ENCODE measurements at regions not wholly inside any gene's neighbourhood (a gene's known extent, or its start where the extent isn't known, plus 50 kb on each side); places are given as distances from the start of the nearest gene placed in this dataset. TPM values are rescaled to one million over a fixed set of nuclear protein-coding genes. Genes with fewer than 3 reads are reported as not detected.

DNA sequence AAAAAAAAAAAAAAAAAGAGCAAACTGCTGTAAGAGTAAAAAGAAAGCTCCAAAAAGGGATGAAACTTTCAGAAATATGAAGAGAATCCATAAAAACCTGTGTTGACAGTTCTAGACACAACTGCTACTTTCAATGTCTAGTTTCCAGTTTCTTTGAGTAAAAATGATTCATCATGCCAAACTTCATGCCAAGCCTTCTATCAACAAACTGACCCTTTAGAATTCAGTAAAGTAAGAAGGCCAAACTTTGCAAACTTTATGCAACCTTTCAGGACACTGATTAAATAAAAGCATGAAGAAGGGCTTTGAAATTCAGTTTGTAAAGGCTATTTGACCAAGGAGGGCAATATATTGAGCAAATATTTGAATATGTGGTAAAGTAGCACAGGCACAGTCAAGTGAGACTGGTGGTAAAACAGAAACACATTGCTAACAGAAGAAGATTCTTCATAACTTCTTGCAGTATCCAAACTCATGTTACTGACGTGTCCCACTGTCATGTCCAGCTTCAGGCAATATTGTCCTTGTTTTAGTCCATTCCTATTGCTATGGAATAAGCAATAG is 56.3 kb upstream of the CFAP20DC start:
- Histone ChIP-seq H3K27me3 (no peaks in the 10 kb centered on the region), H3K27ac (no peak overlapping the region), H3K9me3 (no peaks in the 10 kb centered on the region), H3K4me1 (no peaks in the 10 kb centered on the region), H3K4me3 (no peak overlapping the region), H3K36me3 (no peaks in the 10 kb centered on the region)
- TF ChIP-seq EP300 (IDR thresholded peaks at IDR 0.05): no peak
- no peak for TF ChIP-seq POLR2A (IDR thresholded peaks at IDR 0.05)
- TF ChIP-seq, protein P1, sequence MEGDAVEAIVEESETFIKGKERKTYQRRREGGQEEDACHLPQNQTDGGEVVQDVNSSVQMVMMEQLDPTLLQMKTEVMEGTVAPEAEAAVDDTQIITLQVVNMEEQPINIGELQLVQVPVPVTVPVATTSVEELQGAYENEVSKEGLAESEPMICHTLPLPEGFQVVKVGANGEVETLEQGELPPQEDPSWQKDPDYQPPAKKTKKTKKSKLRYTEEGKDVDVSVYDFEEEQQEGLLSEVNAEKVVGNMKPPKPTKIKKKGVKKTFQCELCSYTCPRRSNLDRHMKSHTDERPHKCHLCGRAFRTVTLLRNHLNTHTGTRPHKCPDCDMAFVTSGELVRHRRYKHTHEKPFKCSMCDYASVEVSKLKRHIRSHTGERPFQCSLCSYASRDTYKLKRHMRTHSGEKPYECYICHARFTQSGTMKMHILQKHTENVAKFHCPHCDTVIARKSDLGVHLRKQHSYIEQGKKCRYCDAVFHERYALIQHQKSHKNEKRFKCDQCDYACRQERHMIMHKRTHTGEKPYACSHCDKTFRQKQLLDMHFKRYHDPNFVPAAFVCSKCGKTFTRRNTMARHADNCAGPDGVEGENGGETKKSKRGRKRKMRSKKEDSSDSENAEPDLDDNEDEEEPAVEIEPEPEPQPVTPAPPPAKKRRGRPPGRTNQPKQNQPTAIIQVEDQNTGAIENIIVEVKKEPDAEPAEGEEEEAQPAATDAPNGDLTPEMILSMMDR (IDR thresholded peaks at IDR 0.05): no peak
- DNase-seq (ENCODE audit: low spot score in 2 of 2): no peak
- WGBS, 2 donors: 88% methylated on average over 1 of the region's 1 CpG

DNA sequence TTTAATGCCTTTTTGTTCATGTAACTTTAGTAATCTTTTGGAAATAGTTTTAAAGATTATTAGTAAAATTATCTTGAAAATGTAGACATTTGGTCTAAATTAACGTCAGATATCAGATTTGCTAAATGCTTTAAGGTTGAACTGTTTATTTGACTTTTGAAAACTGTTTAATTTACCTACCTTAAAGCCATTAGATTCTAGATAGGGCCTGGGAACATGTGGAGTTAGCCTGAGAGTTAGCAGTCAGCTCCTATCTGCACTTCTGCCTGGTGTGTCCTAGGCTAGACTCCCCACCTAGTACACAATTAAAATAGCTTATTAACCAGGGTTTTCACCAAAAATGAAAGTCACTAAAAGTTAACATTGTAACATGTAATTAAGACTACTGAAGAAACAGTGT is 53.7 kb upstream of the CFAP20DC start:
- H3K27ac ChIP-seq: no peak overlapping the region
- WGBS, 2 donors: 87 to 91% methylated on average over 1 of the region's 1 CpG
- no peaks in the 10 kb centered on the region for H3K4me1 ChIP-seq
- no peaks in the 10 kb centered on the region for H3K27me3 ChIP-seq
- no peak for TF ChIP-seq EP300 (IDR thresholded peaks at IDR 0.05)
- TF ChIP-seq POLR2A (IDR thresholded peaks at IDR 0.05): no peak
- TF ChIP-seq, protein P1 (IDR thresholded peaks at IDR 0.05): no peak
- H3K36me3 ChIP-seq: no peaks in the 10 kb centered on the region
- DNase-seq (ENCODE audit: low spot score in 2 of 2): no peak
- H3K4me3 ChIP-seq: no peak overlapping the region
- H3K9me3 ChIP-seq: no peaks in the 10 kb centered on the region

- no peaks in the 10 kb centered on the region for H3K27me3 ChIP-seq
- DNase-seq (ENCODE audit: low spot score in 2 of 2): no peak
- H3K4me3 ChIP-seq: no peak overlapping the region
- no peaks in the 10 kb centered on the region for H3K4me1 ChIP-seq
- no peak overlapping the region for H3K27ac ChIP-seq
- TF ChIP-seq, protein P1 (IDR thresholded peaks at IDR 0.05): no peak
- TF ChIP-seq EP300 (IDR thresholded peaks at IDR 0.05): no peak
- TF ChIP-seq POLR2A (IDR thresholded peaks at IDR 0.05): no peak
- no peaks in the 10 kb centered on the region for H3K36me3 ChIP-seq
- peaks cover 0 to 9% (median 0%) of the 10 kb centered on the region in 4 donors for H3K9me3 ChIP-seq
- 85 to 87% methylated on average over 4 of the region's 4 CpGs for WGBS, 2 donors
Observed at GRCh38 chr3:59101231-59101736, 51.5 kb upstream of the CFAP20DC start.

Small RNAs in the stretch of these regions (small RNA-seq; reads per million reads assigned to genes)
- not detected for gene RF00017
